ENCODE measurements at regions not wholly inside any gene's neighbourhood (a gene's known extent, or its start where the extent isn't known, plus 50 kb on each side); places are given as distances from the start of the nearest gene placed in this dataset.

- Histone ChIP-seq H3K4me3 (ENCODE audit: low read length) (no peak overlapping the region), H3K27ac (ENCODE audit: low read depth, low read length) (no peak overlapping the region), H3K9me3 (ENCODE audit: control insufficient read depth in 2 of 3, low read length in 3 of 3) (no peaks in the 10 kb centered on the region), H3K27me3 (ENCODE audit: control insufficient read depth in 2 of 2, insufficient read depth in 2 of 2, low read length in 2 of 2) (no peaks in the 10 kb centered on the region), H3K36me3 (ENCODE audit: control insufficient read depth in 2 of 3, insufficient read depth in 3 of 3, low read length in 3 of 3) (no peaks in the 10 kb centered on the region), H3K4me1 (ENCODE audit: control insufficient read depth in 2 of 2, insufficient read depth in 2 of 2, low read length in 2 of 2) (no peaks in the 10 kb centered on the region)
- Mint-ChIP-seq H3K27ac (no peak overlapping the region), H3K27me3 (peaks cover 0 to 8% (median 8%) of the 10 kb centered on the region in 5 donors), H3K9me3 (peaks cover 0 to 15% (median 2%) of the 10 kb centered on the region in 11 donors), H3K4me1 (peaks cover 0 to 2% (median 0%) of the 10 kb centered on the region in 7 donors), H3K36me3 (peaks cover 0 to 2% (median 0%) of the 10 kb centered on the region in 5 donors), H3K4me3 (no peak overlapping the region)
- DNase-seq (no peak), ATAC-seq (no peak)
- CTCF ChIA-PET = no interaction called here
- intact Hi-C loops (cut with micrococcal nuclease) = no loop called here
- POLR2A ChIA-PET = no interaction called here
These were observed 149.1 kb upstream of the GATA6 start for GRCh38 chr18:22020127-22020866.

DNA sequence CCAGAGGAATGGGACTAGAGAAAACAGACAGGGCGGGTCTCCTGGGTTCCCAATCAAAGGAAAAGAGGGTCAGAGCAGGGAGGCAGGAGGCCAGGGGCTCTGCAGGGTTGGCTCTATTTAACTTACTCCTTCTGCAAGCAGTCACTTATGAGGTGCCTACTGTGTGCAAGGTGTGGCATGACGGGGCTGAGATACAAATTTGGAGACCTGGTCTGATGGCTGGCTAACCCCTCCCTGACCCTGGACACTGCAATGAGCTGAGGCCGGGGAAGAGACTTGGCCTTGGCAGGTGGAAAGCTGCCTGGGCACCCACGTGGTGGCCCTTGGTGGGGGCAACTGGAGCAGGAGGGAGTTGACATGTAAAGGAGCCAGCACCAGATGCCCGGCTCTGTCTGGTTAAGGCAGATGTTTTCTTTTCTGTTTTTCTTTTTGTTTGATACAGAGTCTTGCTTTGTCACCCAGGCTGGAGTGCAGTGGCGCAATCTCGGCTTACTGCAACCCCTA lies 148.5 kb upstream of the GATA6 start:
- H3K27me3 ChIP-seq (ENCODE audit: control insufficient read depth in 2 of 2, insufficient read depth in 2 of 2, low read length in 2 of 2) = no peaks in the 10 kb centered on the region
- intact Hi-C loops (cut with micrococcal nuclease) = no loop called here
- peaks cover 0 to 1% (median 0%) of the 10 kb centered on the region in 7 donors for H3K4me1 Mint-ChIP-seq
- CTCF ChIA-PET = no interaction called here
- H3K36me3 Mint-ChIP-seq = no peaks in the 10 kb centered on the region
- no peaks in the 10 kb centered on the region for H3K9me3 ChIP-seq (ENCODE audit: control insufficient read depth in 2 of 3, low read length in 3 of 3)
- H3K4me1 ChIP-seq (ENCODE audit: control insufficient read depth in 2 of 2, insufficient read depth in 2 of 2, low read length in 2 of 2) = no peaks in the 10 kb centered on the region
- peaks cover 0 to 13% (median 0%) of the 10 kb centered on the region in 11 donors for H3K9me3 Mint-ChIP-seq
- H3K27ac ChIP-seq (ENCODE audit: low read depth, low read length) = no peak overlapping the region
- H3K36me3 ChIP-seq (ENCODE audit: control insufficient read depth in 2 of 3, insufficient read depth in 3 of 3, low read length in 3 of 3) = no peaks in the 10 kb centered on the region
- no peak overlapping the region for H3K27ac Mint-ChIP-seq
- ATAC-seq (no peak), DNase-seq (no peak)
- peaks cover 0 to 8% (median 6%) of the 10 kb centered on the region in 5 donors for H3K27me3 Mint-ChIP-seq
- POLR2A ChIA-PET = no interaction called here
- no peak overlapping the region for H3K4me3 Mint-ChIP-seq
- H3K4me3 ChIP-seq (ENCODE audit: low read length) = no peak overlapping the region

DNA sequence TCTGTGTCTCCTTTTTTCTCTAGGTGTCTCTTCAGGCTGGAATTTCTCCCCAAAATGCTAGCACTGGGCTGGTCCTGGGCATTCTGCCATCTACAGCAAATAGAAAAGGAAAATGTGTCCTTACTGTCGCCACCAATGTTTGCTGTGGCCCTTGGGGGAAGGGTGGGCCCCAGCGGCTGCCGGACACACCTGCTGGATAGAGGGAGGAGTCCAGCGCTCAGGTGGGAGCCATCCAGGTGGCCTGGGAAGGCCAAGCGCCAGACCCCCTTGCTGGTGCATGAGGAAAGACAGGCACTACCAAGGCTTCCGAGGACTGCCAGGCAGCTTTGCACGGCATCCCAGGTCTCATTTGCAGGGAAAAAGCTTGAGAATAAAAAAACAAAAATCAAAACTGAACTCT lies 147.7 kb upstream of the GATA6 start:
- no peaks in the 10 kb centered on the region for H3K27me3 ChIP-seq (ENCODE audit: control insufficient read depth in 2 of 2, insufficient read depth in 2 of 2, low read length in 2 of 2)
- H3K4me1 Mint-ChIP-seq = peaks cover 0 to 1% (median 0%) of the 10 kb centered on the region in 7 donors
- no peaks in the 10 kb centered on the region for H3K9me3 ChIP-seq (ENCODE audit: control insufficient read depth in 2 of 3, low read length in 3 of 3)
- H3K4me3 Mint-ChIP-seq = no peak overlapping the region
- no peak overlapping the region for H3K27ac ChIP-seq (ENCODE audit: low read depth, low read length)
- H3K4me3 ChIP-seq (ENCODE audit: low read length) = no peak overlapping the region
- ChIA-PET POLR2A (no interaction called here), CTCF (no interaction called here)
- no peak for DNase-seq
- H3K27ac Mint-ChIP-seq = no peak overlapping the region
- no peaks in the 10 kb centered on the region for H3K36me3 Mint-ChIP-seq
- no peaks in the 10 kb centered on the region for H3K36me3 ChIP-seq (ENCODE audit: control insufficient read depth in 2 of 3, insufficient read depth in 3 of 3, low read length in 3 of 3)
- intact Hi-C loops (cut with micrococcal nuclease) = no loop called here
- H3K9me3 Mint-ChIP-seq = peaks cover 0 to 9% (median 1%) of the 10 kb centered on the region in 11 donors
- H3K27me3 Mint-ChIP-seq = peaks cover 0 to 8% (median 6%) of the 10 kb centered on the region in 5 donors
- no peaks in the 10 kb centered on the region for H3K4me1 ChIP-seq (ENCODE audit: control insufficient read depth in 2 of 2, insufficient read depth in 2 of 2, low read length in 2 of 2)
- no peak for ATAC-seq

DNA sequence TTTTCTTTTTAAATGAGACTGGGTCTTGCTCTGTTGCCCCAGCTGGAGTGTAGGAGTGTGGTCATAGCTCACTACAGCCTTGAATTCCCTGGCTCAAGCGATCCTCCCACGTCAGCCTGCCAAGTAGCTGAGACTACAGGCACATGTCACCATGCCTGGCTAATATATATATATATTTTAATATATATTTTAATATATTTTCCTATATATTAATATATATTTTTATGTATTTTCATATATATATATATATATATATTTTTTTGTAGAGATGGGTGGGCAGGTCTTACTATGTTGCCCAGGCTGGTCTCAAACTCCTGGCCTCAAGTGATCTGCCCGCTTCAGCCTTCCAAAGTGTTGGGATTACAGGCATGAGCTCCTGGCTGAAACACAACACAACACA lies 144.5 kb upstream of the GATA6 start:
- Histone ChIP-seq H3K27me3 (ENCODE audit: control insufficient read depth in 2 of 2, insufficient read depth in 2 of 2, low read length in 2 of 2) (no peaks in the 10 kb centered on the region), H3K4me1 (ENCODE audit: control insufficient read depth in 2 of 2, insufficient read depth in 2 of 2, low read length in 2 of 2) (no peaks in the 10 kb centered on the region), H3K9me3 (ENCODE audit: control insufficient read depth in 2 of 3, low read length in 3 of 3) (no peaks in the 10 kb centered on the region), H3K4me3 (ENCODE audit: low read length) (no peak overlapping the region), H3K36me3 (ENCODE audit: control insufficient read depth in 2 of 3, insufficient read depth in 3 of 3, low read length in 3 of 3) (no peaks in the 10 kb centered on the region), H3K27ac (ENCODE audit: low read depth, low read length) (no peak overlapping the region)
- POLR2A ChIA-PET = no interaction called here
- no peak overlapping the region for H3K4me3 Mint-ChIP-seq
- CTCF ChIA-PET = no interaction called here
- intact Hi-C loops (cut with micrococcal nuclease) = no loop called here
- DNase-seq (no peak), ATAC-seq (no peak)
- H3K36me3 Mint-ChIP-seq = no peaks in the 10 kb centered on the region
- H3K9me3 Mint-ChIP-seq = peaks cover 0 to 5% (median 0%) of the 10 kb centered on the region in 11 donors
- H3K4me1 Mint-ChIP-seq = no peaks in the 10 kb centered on the region
- no peak overlapping the region for H3K27ac Mint-ChIP-seq
- peaks cover 0 to 9% (median 0%) of the 10 kb centered on the region in 5 donors for H3K27me3 Mint-ChIP-seq

DNA sequence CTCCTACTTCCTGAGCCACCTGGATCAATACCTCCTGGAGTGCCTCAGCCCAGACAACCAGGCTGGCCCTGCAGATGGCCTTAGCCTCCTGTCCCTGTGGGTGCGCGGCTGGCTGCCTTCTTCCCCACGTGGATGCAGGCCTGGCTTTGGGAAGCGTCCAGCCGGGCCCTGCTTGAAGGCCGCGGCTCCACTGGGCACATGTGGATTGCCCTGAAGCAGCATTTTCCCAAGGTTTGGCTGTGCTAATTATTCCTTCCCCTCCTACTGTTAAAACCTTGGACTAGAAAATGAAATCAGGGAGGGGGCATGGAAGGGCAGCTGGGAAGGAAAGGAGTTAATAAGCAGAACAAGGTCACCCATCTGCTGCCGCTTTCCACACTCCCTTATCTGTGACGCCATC lies 143.0 kb upstream of the GATA6 start:
- H3K9me3 ChIP-seq (ENCODE audit: control insufficient read depth in 2 of 3, low read length in 3 of 3) = no peaks in the 10 kb centered on the region
- H3K27ac ChIP-seq (ENCODE audit: low read depth, low read length) = no peak overlapping the region
- Mint-ChIP-seq H3K9me3 (peaks cover 0 to 5% (median 0%) of the 10 kb centered on the region in 11 donors), H3K27me3 (peaks cover 0 to 13% (median 0%) of the 10 kb centered on the region in 5 donors), H3K4me3 (no peak overlapping the region), H3K27ac (no peak overlapping the region), H3K4me1 (no peaks in the 10 kb centered on the region), H3K36me3 (no peaks in the 10 kb centered on the region)
- no peak overlapping the region for H3K4me3 ChIP-seq (ENCODE audit: low read length)
- CTCF ChIA-PET = interaction anchor here (0.5 kb wide), 1 partner anchor 60 kb away, joined by 3 read pairs; no protein-coding TSS in a partner anchor
- no peaks in the 10 kb centered on the region for H3K4me1 ChIP-seq (ENCODE audit: control insufficient read depth in 2 of 2, insufficient read depth in 2 of 2, low read length in 2 of 2)
- DNase-seq = no peak
- POLR2A ChIA-PET = no interaction called here
- H3K27me3 ChIP-seq (ENCODE audit: control insufficient read depth in 2 of 2, insufficient read depth in 2 of 2, low read length in 2 of 2) = no peaks in the 10 kb centered on the region
- no peaks in the 10 kb centered on the region for H3K36me3 ChIP-seq (ENCODE audit: control insufficient read depth in 2 of 3, insufficient read depth in 3 of 3, low read length in 3 of 3)
- no peak for ATAC-seq
- intact Hi-C loops (cut with micrococcal nuclease) = no loop called here

- ATAC-seq (no peak), DNase-seq (no peak)
- H3K4me1 ChIP-seq (ENCODE audit: control insufficient read depth in 2 of 2, insufficient read depth in 2 of 2, low read length in 2 of 2) = no peaks in the 10 kb centered on the region
- POLR2A ChIA-PET = no interaction called here
- no peak overlapping the region for H3K4me3 ChIP-seq (ENCODE audit: low read length)
- H3K9me3 ChIP-seq (ENCODE audit: control insufficient read depth in 2 of 3, low read length in 3 of 3) = no peaks in the 10 kb centered on the region
- no peaks in the 10 kb centered on the region for H3K27me3 ChIP-seq (ENCODE audit: control insufficient read depth in 2 of 2, insufficient read depth in 2 of 2, low read length in 2 of 2)
- peaks cover 0 to 13% (median 0%) of the 10 kb centered on the region in 5 donors for H3K27me3 Mint-ChIP-seq
- no peaks in the 10 kb centered on the region for H3K36me3 Mint-ChIP-seq
- no peak overlapping the region for H3K27ac Mint-ChIP-seq
- CTCF ChIA-PET = no interaction called here
- H3K4me3 Mint-ChIP-seq = no peak overlapping the region
- no peaks in the 10 kb centered on the region for H3K36me3 ChIP-seq (ENCODE audit: control insufficient read depth in 2 of 3, insufficient read depth in 3 of 3, low read length in 3 of 3)
- no peaks in the 10 kb centered on the region for H3K4me1 Mint-ChIP-seq
- intact Hi-C loops (cut with micrococcal nuclease) = no loop called here
- no peak overlapping the region for H3K27ac ChIP-seq (ENCODE audit: low read depth, low read length)
- H3K9me3 Mint-ChIP-seq = peaks cover 0 to 5% (median 0%) of the 10 kb centered on the region in 11 donors
These were observed 142.5 kb upstream of the GATA6 start for GRCh38 chr18:22026889-22027288.

- no peak overlapping the region for H3K27ac Mint-ChIP-seq
- ChIA-PET POLR2A (no interaction called here), CTCF (no interaction called here)
- Histone ChIP-seq H3K4me3 (ENCODE audit: low read length) (no peak overlapping the region), H3K27ac (ENCODE audit: low read depth, low read length) (no peak overlapping the region), H3K4me1 (ENCODE audit: control insufficient read depth in 2 of 2, insufficient read depth in 2 of 2, low read length in 2 of 2) (no peaks in the 10 kb centered on the region), H3K9me3 (ENCODE audit: control insufficient read depth in 2 of 3, low read length in 3 of 3) (no peaks in the 10 kb centered on the region), H3K27me3 (ENCODE audit: control insufficient read depth in 2 of 2, insufficient read depth in 2 of 2, low read length in 2 of 2) (no peaks in the 10 kb centered on the region), H3K36me3 (ENCODE audit: control insufficient read depth in 2 of 3, insufficient read depth in 3 of 3, low read length in 3 of 3) (no peaks in the 10 kb centered on the region)
- ATAC-seq (no peak), DNase-seq (no peak)
- H3K36me3 Mint-ChIP-seq = no peaks in the 10 kb centered on the region
- H3K4me3 Mint-ChIP-seq = no peak overlapping the region
- H3K4me1 Mint-ChIP-seq = no peaks in the 10 kb centered on the region
- H3K9me3 Mint-ChIP-seq = peaks cover 0 to 5% (median 0%) of the 10 kb centered on the region in 11 donors
- H3K27me3 Mint-ChIP-seq = peaks cover 0 to 10% (median 3%) of the 10 kb centered on the region in 5 donors
- intact Hi-C loops (cut with micrococcal nuclease) = no loop called here
These were observed 137.8 kb upstream of the GATA6 start for GRCh38 chr18:22031611-22032010.

Measured in naive thymus-derived CD4-positive, alpha-beta T cell (primary cell).